HuH-7.5 (cell line): ENCODE measurements at regions not wholly inside any gene's neighbourhood (a gene's known extent, or its start where the extent isn't known, plus 50 kb on each side); places are given as distances from the start of the nearest gene placed in this dataset.

Source experiments
- DNase-seq: peaks from one replicate; pipeline ENCODE4 v3.0.0; 2011; ENCODE audit warnings: low spot score

- DNase-seq = no peak
Observed at GRCh38 chr6:113421997-113422396, 435.1 kb upstream of the MARCKS start.

GRCh38 chr6:113423956-113424355, 433.2 kb upstream of the MARCKS start:
- DNase-seq = no peak

- DNase-seq = no peak
Observed at GRCh38 chr6:113425977-113426660, 431.0 kb upstream of the MARCKS start.

GRCh38 chr6:113427617-113428016, 429.5 kb upstream of the MARCKS start:
- no peak for DNase-seq

GRCh38 chr6:113428702-113429101, 428.4 kb upstream of the MARCKS start:
- no peak for DNase-seq

- no peak for DNase-seq
Observed at GRCh38 chr6:113432521-113433334, 424.4 kb upstream of the MARCKS start.

- no peak for DNase-seq
Observed at GRCh38 chr6:113433335-113433991, 423.7 kb upstream of the MARCKS start.

GRCh38 chr6:113434641-113435040, 422.5 kb upstream of the MARCKS start:
- no peak for DNase-seq

- no peak for DNase-seq
Observed at GRCh38 chr6:113437566-113437965, 419.6 kb upstream of the MARCKS start.

GRCh38 chr6:113439866-113440265, 417.3 kb upstream of the MARCKS start:
- no peak for DNase-seq

- no peak for DNase-seq
Observed at GRCh38 chr6:113442040-113442439, 415.1 kb upstream of the MARCKS start.

GRCh38 chr6:113445201-113445600, 411.9 kb upstream of the MARCKS start:
- no peak for DNase-seq

GRCh38 chr6:113447088-113447831, 409.9 kb upstream of the MARCKS start:
- DNase-seq = no peak

GRCh38 chr6:113449051-113449450, 408.1 kb upstream of the MARCKS start:
- DNase-seq = no peak

GRCh38 chr6:113450061-113450465, 407.1 kb upstream of the MARCKS start:
- DNase-seq = no peak

- DNase-seq = no peak
Observed at GRCh38 chr6:113451049-113451448, 406.1 kb upstream of the MARCKS start.

GRCh38 chr6:113457198-113457597, 399.9 kb upstream of the MARCKS start:
- DNase-seq = no peak

- no peak for DNase-seq
Observed at GRCh38 chr6:113457751-113458150, 399.4 kb upstream of the MARCKS start.

GRCh38 chr6:113458368-113459010, 398.7 kb upstream of the MARCKS start:
- no peak for DNase-seq

GRCh38 chr6:113461153-113461932, 395.8 kb upstream of the MARCKS start:
- DNase-seq = no peak

GRCh38 chr6:113464536-113464935, 392.6 kb upstream of the MARCKS start:
- no peak for DNase-seq
